Spleen (tissue), 11 donors: ENCODE measurements at regions not wholly inside any gene's neighbourhood (a gene's known extent, or its start where the extent isn't known, plus 50 kb on each side); places are given as distances from the start of the nearest gene placed in this dataset.
A peak's percentile ranks its signal among the peaks of the same experiment; 100 is the strongest.

ENCODE experiments used
- DNase-seq: peaks from one replicate; pipeline ENCODE4 v3.0.0-alpha.2; 2020
- H3K27ac ChIP-seq, 8 donors: fragments of 200-600 bp; sonication (generic) in 7 of 8; 1 replicate in 4 of 8; 2 replicates in 4 of 8; pipeline versions ENCODE4 v1.5.0 to v1.8.0; 2016 to 2021; ENCODE audit warnings: inconsistent platforms in 4 of 8, mild to moderate bottlenecking in 4 of 8, moderate library complexity in 1 of 8
- H3K27me3 ChIP-seq, 7 donors: fragments of 200-600 bp; sonication (generic) in 6 of 7; replicated peaks in 1 of 7; 1 replicate in 4 of 7; 2 replicates in 3 of 7; pipeline versions ENCODE4 v1.5.0 to v1.8.0; 2016 to 2021; ENCODE audit warnings: inconsistent platforms in 3 of 7, mild to moderate bottlenecking in 1 of 7
- H3K36me3 ChIP-seq, 6 donors: fragments of 200-600 bp; sonication (generic) in 5 of 6; 1 replicate in 4 of 6; 2 replicates in 2 of 6; pipeline versions ENCODE4 v1.5.0 to v1.8.0; 2016 to 2021; ENCODE audit warnings: inconsistent platforms in 2 of 6
- H3K4me1 ChIP-seq, 6 donors: fragments of 200-600 bp; sonication (generic) in 5 of 6; 1 replicate in 3 of 6; 2 replicates in 3 of 6; pipeline versions ENCODE4 v1.5.0 to v1.8.0; 2016 to 2021; ENCODE audit warnings: inconsistent platforms in 3 of 6
- H3K4me3 ChIP-seq, 8 donors: fragments of 200-600 bp; sonication (generic) in 7 of 8; 1 replicate in 4 of 8; 2 replicates in 4 of 8; pipeline versions ENCODE4 v1.5.0 to v1.8.0; 2016 to 2021; ENCODE audit warnings: inconsistent platforms in 4 of 8, mild to moderate bottlenecking in 4 of 8, moderate library complexity in 2 of 8
- H3K9me3 ChIP-seq, 8 donors: fragments of 200-600 bp; sonication (generic) in 7 of 8; 1 replicate in 4 of 8; 2 replicates in 4 of 8; pipeline versions ENCODE4 v1.5.0 to v1.8.0; 2016 to 2021; ENCODE audit warnings: inconsistent platforms in 4 of 8
- POLR2A ChIP-seq, 3 donors: fragments of 450-650 bp; IDR thresholded peaks; one replicate each; pipeline ENCODE4 v1.5.1; 2017; ENCODE audit warnings: antibody characterized with exemption in 3 of 3, mild to moderate bottlenecking in 1 of 3
- POLR2AphosphoS5 ChIP-seq, 3 donors: sonication (generic); formaldehyde crosslinking; IDR thresholded peaks; one replicate each; pipeline ENCODE4 v1.5.1; 2017; ENCODE audit warnings: antibody characterized with exemption in 3 of 3
- WGBS, 5 donors: extraction: QIAGEN DNeasy Blood & Tissue Kit in 3 of 5; methylation state at CpG; one replicate each; pipeline versions ENCODE4 v1.1.5 to v1.1.7; 2013 to 2018; 5-methylcytosine and 5-hydroxymethylcytosine counted together
- intact Hi-C: fragments of 100-400 bp; cut with DNase I; formaldehyde crosslinking; loops from one replicate; pipeline ENCODE4 v1.15.0; 2023; ENCODE audit warnings: low total_unique reads
- TF ChIP-seq, protein P1 (sequence below), 11 experiments: fragments of 200-600 bp in 7 of 11; fragments of 450-650 bp in 4 of 11; sonication (generic) in 4 of 11; IDR thresholded peaks in 8 of 11; conservative IDR thresholded peaks in 3 of 11; 1 replicate in 7 of 11; 2 replicates in 4 of 11; pipeline versions ENCODE4 v1.4.0 to v1.8.0; 2016 to 2021; ENCODE audit warnings: antibody characterized with exemption in 11 of 11, inconsistent platforms in 4 of 11, mild to moderate bottlenecking in 1 of 11
- donor health status: healthy with polysubstance abuse.
- donor health status: DM: no; HTN: no; CAD: no; lungs with moderate emphysema.
- donor health status: DM: no; HTN: no; CAD: no.
- donor health status: Bipolar disorder and iron deficiency.
- donor health status: healthy.
- donor health status: DM: no; HTN: no; CAD: no.
- donor health status: DM: yes; HTN: yes; CAD: no.

- DNase-seq, result no peak
- Histone ChIP-seq H3K4me3 (no peak overlapping the region), H3K9me3 (no peaks in the 10 kb centered on the region), H3K27me3 (no peaks in the 10 kb centered on the region), H3K4me1 (peaks cover 0 to 10% (median 0%) of the 10 kb centered on the region in 6 donors), H3K27ac (peak overlapping the region in 1 of 8 donors; percentile 15), H3K36me3 (no peaks in the 10 kb centered on the region)
- intact Hi-C loops, result no loop called here
- 51 to 67% (median 59%) methylated on average over 3 of the region's 3 CpGs for WGBS, 5 donors
- TF ChIP-seq POLR2A (IDR thresholded peaks at IDR 0.05), result no peak
- TF ChIP-seq, protein P1, sequence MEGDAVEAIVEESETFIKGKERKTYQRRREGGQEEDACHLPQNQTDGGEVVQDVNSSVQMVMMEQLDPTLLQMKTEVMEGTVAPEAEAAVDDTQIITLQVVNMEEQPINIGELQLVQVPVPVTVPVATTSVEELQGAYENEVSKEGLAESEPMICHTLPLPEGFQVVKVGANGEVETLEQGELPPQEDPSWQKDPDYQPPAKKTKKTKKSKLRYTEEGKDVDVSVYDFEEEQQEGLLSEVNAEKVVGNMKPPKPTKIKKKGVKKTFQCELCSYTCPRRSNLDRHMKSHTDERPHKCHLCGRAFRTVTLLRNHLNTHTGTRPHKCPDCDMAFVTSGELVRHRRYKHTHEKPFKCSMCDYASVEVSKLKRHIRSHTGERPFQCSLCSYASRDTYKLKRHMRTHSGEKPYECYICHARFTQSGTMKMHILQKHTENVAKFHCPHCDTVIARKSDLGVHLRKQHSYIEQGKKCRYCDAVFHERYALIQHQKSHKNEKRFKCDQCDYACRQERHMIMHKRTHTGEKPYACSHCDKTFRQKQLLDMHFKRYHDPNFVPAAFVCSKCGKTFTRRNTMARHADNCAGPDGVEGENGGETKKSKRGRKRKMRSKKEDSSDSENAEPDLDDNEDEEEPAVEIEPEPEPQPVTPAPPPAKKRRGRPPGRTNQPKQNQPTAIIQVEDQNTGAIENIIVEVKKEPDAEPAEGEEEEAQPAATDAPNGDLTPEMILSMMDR (IDR thresholded peaks at IDR 0.05 in 8 of 11, conservative IDR thresholded peaks at IDR 0.05 in 3 of 11), result no peak
Measured at GRCh38 chr10:36801660-36802059, 323.7 kb upstream of the ANKRD30A start.

GRCh38 chr10:36794981-36795380 lies 330.4 kb upstream of the ANKRD30A start:
- WGBS, 5 donors, result 68 to 83% (median 77%) methylated on average over 3 of the region's 3 CpGs
- intact Hi-C loops, result no loop called here
- no peaks in the 10 kb centered on the region for H3K9me3 ChIP-seq
- H3K4me3 ChIP-seq, result no peak overlapping the region
- no peaks in the 10 kb centered on the region for H3K36me3 ChIP-seq
- no peak for TF ChIP-seq POLR2A (IDR thresholded peaks at IDR 0.05)
- TF ChIP-seq POLR2AphosphoS5 (IDR thresholded peaks at IDR 0.05), result no peak
- TF ChIP-seq, protein P1 (IDR thresholded peaks at IDR 0.05 in 8 of 11, conservative IDR thresholded peaks at IDR 0.05 in 3 of 11), result no peak
- no peaks in the 10 kb centered on the region for H3K27me3 ChIP-seq
- no peak for DNase-seq
- no peaks in the 10 kb centered on the region for H3K4me1 ChIP-seq
- no peak overlapping the region for H3K27ac ChIP-seq

GRCh38 chr10:36789974-36790373 lies 335.4 kb upstream of the ANKRD30A start:
- 60 to 83% (median 71%) methylated on average over 4 of the region's 4 CpGs for WGBS, 5 donors
- Histone ChIP-seq H3K36me3 (no peaks in the 10 kb centered on the region), H3K9me3 (no peaks in the 10 kb centered on the region), H3K4me3 (no peak overlapping the region), H3K4me1 (no peaks in the 10 kb centered on the region), H3K27ac (no peak overlapping the region), H3K27me3 (no peaks in the 10 kb centered on the region)
- intact Hi-C loops, result no loop called here
- DNase-seq, result no peak
- TF ChIP-seq POLR2A (IDR thresholded peaks at IDR 0.05) (no peak), POLR2AphosphoS5 (IDR thresholded peaks at IDR 0.05) (no peak)
- TF ChIP-seq, protein P1 (IDR thresholded peaks at IDR 0.05 in 8 of 11, conservative IDR thresholded peaks at IDR 0.05 in 3 of 11), result no peak

DNA sequence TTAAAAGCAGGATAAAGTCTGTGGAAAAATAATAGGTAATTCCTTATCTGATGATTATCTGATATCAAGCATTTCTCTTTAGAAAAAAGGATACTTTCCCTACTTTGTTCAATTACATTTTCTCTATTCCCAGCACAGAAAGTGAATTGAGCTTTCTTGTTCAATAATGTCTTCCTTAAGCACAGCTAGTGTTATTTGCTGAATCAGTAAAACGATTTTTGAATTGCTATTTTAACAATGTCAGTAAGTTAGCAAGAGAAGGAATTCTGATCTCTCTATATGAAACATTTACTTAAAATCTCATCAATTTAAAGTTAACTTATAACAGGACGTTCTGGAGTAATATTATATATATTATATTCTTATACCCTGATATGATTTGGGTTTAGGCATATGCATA lies 337.2 kb upstream of the ANKRD30A start:
- Histone ChIP-seq H3K4me3 (no peak overlapping the region), H3K9me3 (no peaks in the 10 kb centered on the region), H3K27me3 (no peaks in the 10 kb centered on the region), H3K27ac (no peak overlapping the region), H3K4me1 (no peaks in the 10 kb centered on the region), H3K36me3 (no peaks in the 10 kb centered on the region)
- intact Hi-C loops, result no loop called here
- WGBS, 5 donors, result 68 to 83% (median 75%) methylated on average over 2 of the region's 2 CpGs
- TF ChIP-seq, protein P1 (IDR thresholded peaks at IDR 0.05 in 8 of 11, conservative IDR thresholded peaks at IDR 0.05 in 3 of 11), result no peak
- TF ChIP-seq POLR2AphosphoS5 (IDR thresholded peaks at IDR 0.05) (no peak), POLR2A (IDR thresholded peaks at IDR 0.05) (no peak)
- no peak for DNase-seq
